Liver (tissue), 8 donors: ENCODE measurements at regions not wholly inside any gene's neighbourhood (a gene's known extent, or its start where the extent isn't known, plus 50 kb on each side); places are given as distances from the start of the nearest gene placed in this dataset.

Experiments used
- DNase-seq: peaks from one replicate; pipeline ENCODE4 v3.0.0-alpha.2; 2017; ENCODE audit warnings: low spot score
- H3K27ac ChIP-seq, 2 donors: one replicate each; pipeline ENCODE4 v1.7.0; 2013; ENCODE audit warnings: inconsistent platforms in 2 of 2, low read length in 2 of 2, control low read depth in 1 of 2, low read depth in 1 of 2, mild to moderate bottlenecking in 1 of 2
- H3K27me3 ChIP-seq, 4 donors: one replicate each; pipeline versions ENCODE4 v1.6.1 to v1.7.0; 2013; ENCODE audit warnings: low read length in 3 of 4, inconsistent platforms in 1 of 4, mild to moderate bottlenecking in 1 of 4, moderate library complexity in 1 of 4; ENCODE audit not compliant: control insufficient read depth in 4 of 4, insufficient read depth in 4 of 4
- H3K36me3 ChIP-seq, 4 donors: one replicate each; pipeline versions ENCODE4 v1.6.1 to v1.7.0; 2013; ENCODE audit warnings: low read length in 3 of 4, mild to moderate bottlenecking in 3 of 4, low read depth in 1 of 4, moderate library complexity in 1 of 4; ENCODE audit not compliant: control insufficient read depth in 4 of 4, insufficient read depth in 3 of 4
- H3K4me1 ChIP-seq, 4 donors: one replicate each; pipeline versions ENCODE4 v1.6.1 to v1.7.0; 2013; ENCODE audit warnings: low read length in 3 of 4, mild to moderate bottlenecking in 3 of 4, moderate library complexity in 1 of 4; ENCODE audit not compliant: control insufficient read depth in 4 of 4, insufficient read depth in 4 of 4
- H3K4me3 ChIP-seq, 3 donors: one replicate each; pipeline versions ENCODE4 v1.6.1 to v1.7.0; 2013; ENCODE audit warnings: low read length in 3 of 3, control low read depth in 1 of 3, low read depth in 1 of 3, mild to moderate bottlenecking in 1 of 3
- H3K9ac ChIP-seq, 2 donors: one replicate each; pipeline ENCODE4 v1.7.0; 2013; ENCODE audit warnings: low read length in 2 of 2, mild to moderate bottlenecking in 2 of 2, moderate library complexity in 2 of 2, control low read depth in 1 of 2, low read depth in 1 of 2
- H3K9me3 ChIP-seq, 4 donors: one replicate each; pipeline versions ENCODE4 v1.6.1 to v1.7.0; 2013; ENCODE audit warnings: low read length in 3 of 4; ENCODE audit not compliant: control insufficient read depth in 4 of 4
- ATF3 ChIP-seq: IDR thresholded peaks from 2 replicates; pipeline ENCODE4 v1.6.1; 2016; ENCODE audit warnings: antibody characterized with exemption
- CTCF ChIP-seq: fragments of 150-350 bp; IDR thresholded peaks from 2 replicates; pipeline ENCODE4 v1.5.1; 2017; ENCODE audit warnings: improper control_type of control experiment, low read depth, low read length; ENCODE audit not compliant: missing input control
- EGR1 ChIP-seq, 2 donors: IDR thresholded peaks; 2 replicates each; pipeline ENCODE4 v1.6.1; 2016 to 2018; ENCODE audit warnings: antibody characterized with exemption in 2 of 2, low read depth in 2 of 2
- FOXA1 ChIP-seq: IDR thresholded peaks from 2 replicates; pipeline ENCODE4 v1.6.1; 2016; ENCODE audit warnings: antibody characterized with exemption
- FOXA2 ChIP-seq: IDR thresholded peaks from 2 replicates; pipeline ENCODE4 v1.6.1; 2016; ENCODE audit warnings: antibody characterized with exemption
- GABPA ChIP-seq, 2 donors: IDR thresholded peaks in 1 of 2; conservative IDR thresholded peaks in 1 of 2; 2 replicates each; pipeline ENCODE4 v1.6.1; 2016; ENCODE audit warnings: antibody characterized with exemption in 2 of 2, mild to moderate bottlenecking in 1 of 2, moderate library complexity in 1 of 2
- HNF4A ChIP-seq, 2 donors: conservative IDR thresholded peaks; 2 replicates each; pipeline ENCODE4 v1.6.1; 2016; ENCODE audit warnings: antibody characterized with exemption in 2 of 2, mild to moderate bottlenecking in 2 of 2
- HNF4G ChIP-seq: IDR thresholded peaks from 2 replicates; pipeline ENCODE4 v1.6.1; 2016; ENCODE audit warnings: antibody characterized with exemption
- JUND ChIP-seq, 2 donors: IDR thresholded peaks; 2 replicates each; pipeline ENCODE4 v1.6.1; 2016; ENCODE audit warnings: antibody characterized with exemption in 2 of 2
- MAX ChIP-seq: IDR thresholded peaks from 2 replicates; pipeline ENCODE4 v1.6.1; 2016; ENCODE audit warnings: antibody characterized with exemption
- NR2F2 ChIP-seq: IDR thresholded peaks from 2 replicates; pipeline ENCODE4 v1.6.1; 2016; ENCODE audit warnings: antibody characterized with exemption
- RAD21 ChIP-seq, 2 donors: IDR thresholded peaks; 2 replicates each; pipeline ENCODE4 v1.6.1; 2016; ENCODE audit warnings: antibody characterized with exemption in 2 of 2, mild to moderate bottlenecking in 2 of 2
- REST ChIP-seq: IDR thresholded peaks from 2 replicates; pipeline ENCODE4 v1.6.1; 2016; ENCODE audit warnings: antibody characterized with exemption, mild to moderate bottlenecking
- RXRA ChIP-seq, 2 donors: IDR thresholded peaks; 2 replicates each; pipeline ENCODE4 v1.6.1; 2017 to 2018; ENCODE audit warnings: antibody characterized with exemption in 2 of 2, mild to moderate bottlenecking in 1 of 2
- SP1 ChIP-seq: IDR thresholded peaks from 2 replicates; pipeline ENCODE4 v1.6.1; 2018; ENCODE audit warnings: antibody characterized with exemption, mild to moderate bottlenecking
- TAF1 ChIP-seq: conservative IDR thresholded peaks from 2 replicates; pipeline ENCODE4 v1.6.1; 2016; ENCODE audit warnings: antibody characterized with exemption, mild to moderate bottlenecking
- YY1 ChIP-seq: IDR thresholded peaks from 2 replicates; pipeline ENCODE4 v1.6.1; 2016; ENCODE audit warnings: antibody characterized with exemption, mild to moderate bottlenecking
- ZBTB33 ChIP-seq: IDR thresholded peaks from 2 replicates; pipeline ENCODE4 v1.6.1; 2016; ENCODE audit warnings: antibody characterized with exemption
- WGBS: extraction: QIAGEN DNeasy Blood & Tissue Kit; methylation state at CpG from one replicate; pipeline ENCODE4 v1.1.7; 2013; 5-methylcytosine and 5-hydroxymethylcytosine counted together
- donor health status: healthy.
- donor health status: healthy.
- donor health status: healthy.
- donor health status: healthy.
- donor health status: healthy.

GRCh38 chr13:22162889-22163288, 492.0 kb downstream of the FGF9 start:
- 58% methylated on average over 1 of the region's 1 CpG for WGBS
- H3K9ac ChIP-seq = no peak overlapping the region
- no peak for DNase-seq
- no peak overlapping the region for H3K27ac ChIP-seq
- H3K27me3 ChIP-seq = no peaks in the 10 kb centered on the region
- H3K36me3 ChIP-seq = no peaks in the 10 kb centered on the region
- no peaks in the 10 kb centered on the region for H3K4me1 ChIP-seq
- no peaks in the 10 kb centered on the region for H3K9me3 ChIP-seq
- H3K4me3 ChIP-seq = no peak overlapping the region
- TF ChIP-seq FOXA2 = no peak
- TF ChIP-seq TAF1 = no peak
- no peak for TF ChIP-seq ZBTB33
- TF ChIP-seq FOXA1 = no peak
- TF ChIP-seq RXRA (IDR thresholded peaks at IDR 0.05) = no peak
- TF ChIP-seq CTCF = no peak
- TF ChIP-seq SP1 = no peak
- TF ChIP-seq NR2F2 = no peak

GRCh38 chr13:22168437-22169190, 497.7 kb downstream of the FGF9 start:
- WGBS = 77% methylated on average over 11 of the region's 11 CpGs
- Histone ChIP-seq H3K36me3 (no peaks in the 10 kb centered on the region), H3K4me1 (no peaks in the 10 kb centered on the region), H3K9ac (no peak overlapping the region), H3K27me3 (no peaks in the 10 kb centered on the region), H3K4me3 (no peak overlapping the region), H3K9me3 (no peaks in the 10 kb centered on the region), H3K27ac (no peak overlapping the region)
- TF ChIP-seq GABPA (IDR thresholded peaks at IDR 0.05 in 1 of 2, conservative IDR thresholded peaks at IDR 0.05 in 1 of 2) = no peak
- no peak for TF ChIP-seq ATF3
- no peak for TF ChIP-seq JUND (IDR thresholded peaks at IDR 0.05)
- no peak for TF ChIP-seq HNF4G
- no peak for TF ChIP-seq RXRA (IDR thresholded peaks at IDR 0.05)
- no peak for TF ChIP-seq MAX
- TF ChIP-seq NR2F2 = no peak
- TF ChIP-seq ZBTB33 = no peak
- no peak for TF ChIP-seq EGR1 (IDR thresholded peaks at IDR 0.05; ENCODE audit: low read depth in 2 of 2)
- no peak for TF ChIP-seq HNF4A (conservative IDR thresholded peaks at IDR 0.05)
- no peak for TF ChIP-seq SP1
- no peak for TF ChIP-seq FOXA1
- no peak for TF ChIP-seq FOXA2
- TF ChIP-seq RAD21 (IDR thresholded peaks at IDR 0.05) = no peak
- no peak for TF ChIP-seq CTCF
- TF ChIP-seq REST = no peak
- TF ChIP-seq TAF1 = no peak
- TF ChIP-seq YY1 = no peak
- no peak for DNase-seq
